ENCODE measurements at regions not wholly inside any gene's neighbourhood (a gene's known extent, or its start where the extent isn't known, plus 50 kb on each side); places are given as distances from the start of the nearest gene placed in this dataset.

GRCh38 chr12:74598819-74599218, 61.2 kb downstream of the ATXN7L3B start:
- TF ChIP-seq, protein P1, sequence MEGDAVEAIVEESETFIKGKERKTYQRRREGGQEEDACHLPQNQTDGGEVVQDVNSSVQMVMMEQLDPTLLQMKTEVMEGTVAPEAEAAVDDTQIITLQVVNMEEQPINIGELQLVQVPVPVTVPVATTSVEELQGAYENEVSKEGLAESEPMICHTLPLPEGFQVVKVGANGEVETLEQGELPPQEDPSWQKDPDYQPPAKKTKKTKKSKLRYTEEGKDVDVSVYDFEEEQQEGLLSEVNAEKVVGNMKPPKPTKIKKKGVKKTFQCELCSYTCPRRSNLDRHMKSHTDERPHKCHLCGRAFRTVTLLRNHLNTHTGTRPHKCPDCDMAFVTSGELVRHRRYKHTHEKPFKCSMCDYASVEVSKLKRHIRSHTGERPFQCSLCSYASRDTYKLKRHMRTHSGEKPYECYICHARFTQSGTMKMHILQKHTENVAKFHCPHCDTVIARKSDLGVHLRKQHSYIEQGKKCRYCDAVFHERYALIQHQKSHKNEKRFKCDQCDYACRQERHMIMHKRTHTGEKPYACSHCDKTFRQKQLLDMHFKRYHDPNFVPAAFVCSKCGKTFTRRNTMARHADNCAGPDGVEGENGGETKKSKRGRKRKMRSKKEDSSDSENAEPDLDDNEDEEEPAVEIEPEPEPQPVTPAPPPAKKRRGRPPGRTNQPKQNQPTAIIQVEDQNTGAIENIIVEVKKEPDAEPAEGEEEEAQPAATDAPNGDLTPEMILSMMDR (IDR thresholded peaks at IDR 0.05; ENCODE audit: insufficient read depth, low read length, poor library complexity, severe bottlenecking): no peak
- no peak for TF ChIP-seq EZH2phosphoT487 (conservative IDR thresholded peaks at IDR 0.05; ENCODE audit: low read length)
